ENCODE measurements at regions not wholly inside any gene's neighbourhood (a gene's known extent, or its start where the extent isn't known, plus 50 kb on each side); places are given as distances from the start of the nearest gene placed in this dataset.

DNA sequence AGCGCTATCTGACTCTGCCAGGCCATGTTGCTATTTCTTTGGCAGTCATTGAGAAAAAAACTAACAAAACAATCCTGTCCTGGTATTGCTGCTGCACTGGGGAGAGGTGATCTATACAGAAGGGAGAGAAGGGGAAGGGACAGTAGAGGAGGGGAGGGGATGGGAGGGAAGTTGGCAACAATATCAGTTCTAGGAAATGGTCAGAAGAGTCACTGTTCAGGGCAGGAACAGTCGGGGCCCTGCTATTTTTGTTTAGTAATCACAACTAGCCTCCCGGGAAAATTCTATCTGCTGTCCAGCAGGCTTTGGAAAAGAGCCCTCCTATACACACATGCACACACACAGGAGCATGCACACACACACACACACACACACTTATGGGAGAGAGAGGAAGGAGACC is 142.3 kb upstream of the CARMIL1 start:
- WGBS (ENCODE audit: missing lambda C conversion rate) = 77% methylated on average over 3 of the region's 3 CpGs
- DNase-seq (ENCODE audit: low read depth in 1 of 2, low spot score in 1 of 2) = no peak
- H3K9me3 ChIP-seq = no peaks in the 10 kb centered on the region
- FAIRE-seq = no peak
- no peak overlapping the region for H3K4me3 ChIP-seq
- CTCF ChIA-PET = no interaction called here
- H3K27ac ChIP-seq = no peak overlapping the region
- POLR2A ChIA-PET = no interaction called here
- no peak for ATAC-seq
- TF ChIP-seq ATOH8 (CRISPR knock-in tag; IDR thresholded peaks at IDR 0.05; ENCODE audit: low read depth) (no peak), REST (IDR thresholded peaks at IDR 0.05) (no peak), KDM1A (IDR thresholded peaks at IDR 0.05; ENCODE audit: low read depth) (no peak), TP53 (CRISPR knock-in tag; IDR thresholded peaks at IDR 0.05) (no peak), E2F6 (IDR thresholded peaks at IDR 0.05; ENCODE audit: borderline replicate concordance, low read depth) (no peak), JUNB (IDR thresholded peaks at IDR 0.05) (no peak), TFCP2L1 (CRISPR knock-in tag; IDR thresholded peaks at IDR 0.05) (no peak), HEYL (CRISPR knock-in tag; IDR thresholded peaks at IDR 0.05) (no peak), EHF (CRISPR knock-in tag; IDR thresholded peaks at IDR 0.05) (no peak), USF2 (IDR thresholded peaks at IDR 0.05) (no peak), ZFP36 (IDR thresholded peaks at IDR 0.05; ENCODE audit: borderline replicate concordance, partially characterized antibody) (no peak), SREBF2 (IDR thresholded peaks at IDR 0.05) (no peak), SMC3 (IDR thresholded peaks at IDR 0.05) (no peak), RARB (CRISPR knock-in tag; IDR thresholded peaks at IDR 0.05) (no peak), BHLHE40 (IDR thresholded peaks at IDR 0.05; ENCODE audit: low read depth, low read length) (no peak), NR3C1 (IDR thresholded peaks at IDR 0.05) (no peak)
- H3K4me2 ChIP-seq = no peak overlapping the region
- no peaks in the 10 kb centered on the region for H3K4me1 ChIP-seq

DNA sequence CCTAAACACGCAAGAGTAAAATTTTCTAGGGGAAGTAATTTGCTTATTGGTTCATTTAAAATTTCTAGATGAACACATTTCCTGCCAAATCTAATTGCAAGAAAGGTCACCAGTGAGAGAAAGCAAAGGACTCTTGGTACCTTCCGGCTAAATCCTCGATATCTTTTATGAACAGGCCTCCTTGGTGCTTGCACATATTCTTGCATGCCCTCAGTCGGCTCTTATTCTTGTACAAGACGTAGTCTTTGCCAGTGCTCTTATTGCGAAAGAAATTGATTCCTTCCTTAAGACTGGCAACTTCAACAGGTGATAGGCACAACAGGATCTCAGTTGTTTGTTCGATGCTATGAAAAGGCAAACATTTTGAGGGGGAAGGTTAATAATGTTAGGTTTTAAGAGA is 141.7 kb upstream of the CARMIL1 start:
- ATAC-seq (no peak), FAIRE-seq (no peak), DNase-seq (ENCODE audit: low read depth in 1 of 2, low spot score in 1 of 2) (no peak)
- ChIA-PET POLR2A (no interaction called here), CTCF (interaction anchor here (0.6 kb wide), 1 partner anchor 562 kb away, joined by 3 read pairs; no protein-coding TSS in a partner anchor)
- Histone ChIP-seq H3K4me2 (peak overlapping the region; percentile 82; the same call in 2 of the 3 replicates), H3K4me1 (no peaks in the 10 kb centered on the region), H3K27ac (no peak overlapping the region), H3K9me3 (no peaks in the 10 kb centered on the region), H3K4me3 (no peak overlapping the region)
- 90% methylated on average over 7 of the region's 7 CpGs for WGBS (ENCODE audit: missing lambda C conversion rate)
- TF ChIP-seq PHF8 (IDR thresholded peaks at IDR 0.05; ENCODE audit: borderline replicate concordance, low read depth) = no peak
- no peak for TF ChIP-seq HES2 (IDR thresholded peaks at IDR 0.05)
- TF ChIP-seq ZC3H11A (IDR thresholded peaks at IDR 0.05) = no peak

GRCh38 chr6:25137916-25138232 is 141.3 kb upstream of the CARMIL1 start:
- WGBS (ENCODE audit: missing lambda C conversion rate) = 59% methylated on average over 5 of the region's 5 CpGs
- Histone ChIP-seq H3K4me3 (peak overlapping the region; percentile 36; the same call in 2 of the 3 replicates), H3K4me1 (no peaks in the 10 kb centered on the region), H3K4me2 (peak overlapping the region; percentile 82), H3K27ac (peak overlapping the region; percentile 57 to 76; a peak in 5 of 6 replicates), H3K9me3 (no peaks in the 10 kb centered on the region)
- ChIA-PET POLR2A (no interaction called here), CTCF (interaction anchor here (0.6 kb wide), 1 partner anchor 561 kb away, joined by 3 read pairs; no protein-coding TSS in a partner anchor)
- DNase-seq (ENCODE audit: low read depth in 1 of 2, low spot score in 1 of 2) (no peak), ATAC-seq (0 out of 6 replicates have a peak, but pooled peaks of 1 of the 2 experiments have one; percentile 37), FAIRE-seq (no peak)
- no peak for TF ChIP-seq ZC3H11A (IDR thresholded peaks at IDR 0.05)
- no peak for TF ChIP-seq CHD4 (IDR thresholded peaks at IDR 0.05; ENCODE audit: borderline replicate concordance)
- TF ChIP-seq, protein P1, sequence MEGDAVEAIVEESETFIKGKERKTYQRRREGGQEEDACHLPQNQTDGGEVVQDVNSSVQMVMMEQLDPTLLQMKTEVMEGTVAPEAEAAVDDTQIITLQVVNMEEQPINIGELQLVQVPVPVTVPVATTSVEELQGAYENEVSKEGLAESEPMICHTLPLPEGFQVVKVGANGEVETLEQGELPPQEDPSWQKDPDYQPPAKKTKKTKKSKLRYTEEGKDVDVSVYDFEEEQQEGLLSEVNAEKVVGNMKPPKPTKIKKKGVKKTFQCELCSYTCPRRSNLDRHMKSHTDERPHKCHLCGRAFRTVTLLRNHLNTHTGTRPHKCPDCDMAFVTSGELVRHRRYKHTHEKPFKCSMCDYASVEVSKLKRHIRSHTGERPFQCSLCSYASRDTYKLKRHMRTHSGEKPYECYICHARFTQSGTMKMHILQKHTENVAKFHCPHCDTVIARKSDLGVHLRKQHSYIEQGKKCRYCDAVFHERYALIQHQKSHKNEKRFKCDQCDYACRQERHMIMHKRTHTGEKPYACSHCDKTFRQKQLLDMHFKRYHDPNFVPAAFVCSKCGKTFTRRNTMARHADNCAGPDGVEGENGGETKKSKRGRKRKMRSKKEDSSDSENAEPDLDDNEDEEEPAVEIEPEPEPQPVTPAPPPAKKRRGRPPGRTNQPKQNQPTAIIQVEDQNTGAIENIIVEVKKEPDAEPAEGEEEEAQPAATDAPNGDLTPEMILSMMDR (IDR thresholded peaks at IDR 0.05) = no peak
- TF ChIP-seq JUNB (IDR thresholded peaks at IDR 0.05) = no peak
- no peak for TF ChIP-seq ZSCAN20 (CRISPR knock-in tag; IDR thresholded peaks at IDR 0.05)
- TF ChIP-seq MAZ (IDR thresholded peaks at IDR 0.05; ENCODE audit: borderline replicate concordance, low read depth, low read length) = no peak
- TF ChIP-seq NFE2L2 (conservative IDR thresholded peaks at IDR 0.05; ENCODE audit: low read length) = no peak
- TF ChIP-seq GATA3 (IDR thresholded peaks at IDR 0.05; ENCODE audit: borderline replicate concordance) = no peak
